GM12874 (cell line): ENCODE measurements at regions not wholly inside any gene's neighbourhood (a gene's known extent, or its start where the extent isn't known, plus 50 kb on each side); places are given as distances from the start of the nearest gene placed in this dataset.

Source experiments
- TF ChIP-seq, protein P1 (sequence below): IDR thresholded peaks from 2 replicates; pipeline ENCODE4 v1.5.1; 2011; ENCODE audit warnings: low read depth, mild to moderate bottlenecking, control low read depth, low read length, moderate library complexity; ENCODE audit not compliant: insufficient read depth

DNA sequence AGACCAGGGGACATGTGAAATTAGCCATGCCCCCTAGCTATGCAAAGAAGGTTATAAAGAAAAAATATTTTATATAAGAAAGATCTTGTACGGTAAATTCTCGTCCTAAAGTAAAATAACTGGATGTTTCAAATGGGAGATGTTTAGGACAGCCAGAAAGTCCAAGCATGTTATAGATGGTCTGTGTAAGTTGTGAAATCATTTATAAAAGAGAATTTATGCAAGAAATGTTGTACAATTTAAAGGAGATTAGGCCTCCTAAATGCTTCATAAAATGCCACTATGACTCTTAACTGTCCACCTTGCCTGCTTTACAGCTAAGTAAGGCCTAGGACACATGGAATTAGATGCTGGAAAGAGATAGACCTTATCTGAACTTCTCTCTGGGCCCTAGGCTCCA lies 118.1 kb upstream of the POGK start:
- TF ChIP-seq, protein P1, sequence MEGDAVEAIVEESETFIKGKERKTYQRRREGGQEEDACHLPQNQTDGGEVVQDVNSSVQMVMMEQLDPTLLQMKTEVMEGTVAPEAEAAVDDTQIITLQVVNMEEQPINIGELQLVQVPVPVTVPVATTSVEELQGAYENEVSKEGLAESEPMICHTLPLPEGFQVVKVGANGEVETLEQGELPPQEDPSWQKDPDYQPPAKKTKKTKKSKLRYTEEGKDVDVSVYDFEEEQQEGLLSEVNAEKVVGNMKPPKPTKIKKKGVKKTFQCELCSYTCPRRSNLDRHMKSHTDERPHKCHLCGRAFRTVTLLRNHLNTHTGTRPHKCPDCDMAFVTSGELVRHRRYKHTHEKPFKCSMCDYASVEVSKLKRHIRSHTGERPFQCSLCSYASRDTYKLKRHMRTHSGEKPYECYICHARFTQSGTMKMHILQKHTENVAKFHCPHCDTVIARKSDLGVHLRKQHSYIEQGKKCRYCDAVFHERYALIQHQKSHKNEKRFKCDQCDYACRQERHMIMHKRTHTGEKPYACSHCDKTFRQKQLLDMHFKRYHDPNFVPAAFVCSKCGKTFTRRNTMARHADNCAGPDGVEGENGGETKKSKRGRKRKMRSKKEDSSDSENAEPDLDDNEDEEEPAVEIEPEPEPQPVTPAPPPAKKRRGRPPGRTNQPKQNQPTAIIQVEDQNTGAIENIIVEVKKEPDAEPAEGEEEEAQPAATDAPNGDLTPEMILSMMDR, result no peak

GRCh38 chr1:166730299-166730888 lies 108.9 kb upstream of the POGK start:
- TF ChIP-seq, protein P1, result no peak

GRCh38 chr1:166738140-166738539 lies 101.1 kb upstream of the POGK start:
- TF ChIP-seq, protein P1, result no peak

GRCh38 chr1:166738873-166739272 lies 100.4 kb upstream of the POGK start:
- TF ChIP-seq, protein P1, result no peak

DNA sequence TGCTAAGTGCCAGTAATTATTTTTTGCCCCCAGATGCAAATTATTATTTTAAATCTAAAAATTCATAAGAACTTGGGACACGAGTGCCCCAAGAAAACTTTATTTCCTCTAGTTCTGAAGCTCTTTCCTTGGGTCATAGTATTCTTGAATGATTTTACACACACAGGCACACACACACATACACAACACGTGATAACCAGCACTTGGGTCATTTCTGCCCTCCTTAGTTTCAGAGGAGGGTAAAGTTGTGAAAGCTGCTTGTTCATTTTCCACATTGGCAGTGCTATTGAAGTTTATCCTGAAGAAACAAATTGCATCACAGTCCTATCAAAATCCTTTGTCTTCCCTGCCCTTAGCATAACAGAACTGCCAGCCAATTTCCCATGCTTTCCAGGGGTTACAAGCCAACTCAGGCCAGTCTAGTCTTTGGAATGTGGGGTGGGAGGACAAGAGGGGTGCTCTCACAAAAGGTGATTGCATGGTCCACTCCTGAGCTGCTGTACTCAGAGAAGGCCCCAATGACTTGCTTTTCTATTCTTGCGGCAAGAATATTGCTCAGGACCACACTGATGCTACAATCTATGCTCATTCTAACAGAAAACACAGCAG lies 98.5 kb upstream of the POGK start:
- TF ChIP-seq, protein P1, result no peak

DNA sequence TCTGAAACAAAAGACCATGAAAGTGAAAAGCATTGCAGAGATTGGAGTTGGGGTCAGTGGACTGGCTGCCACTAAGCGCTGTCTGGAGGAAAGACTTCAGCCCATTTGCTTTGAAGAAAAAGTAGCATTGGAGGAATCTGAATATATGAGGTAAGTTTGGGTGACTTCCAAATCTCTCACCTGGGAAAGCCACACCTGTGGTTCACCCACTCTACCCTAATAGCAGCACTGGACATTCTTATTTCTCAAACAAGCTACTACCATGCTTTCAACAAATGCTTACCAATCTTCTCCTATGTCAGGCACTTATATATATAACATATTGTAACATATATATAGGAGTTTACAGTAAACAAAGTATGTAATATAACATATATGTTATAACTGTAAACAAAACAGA lies 76.0 kb upstream of the POGK start:
- TF ChIP-seq, protein P1, result no peak

DNA sequence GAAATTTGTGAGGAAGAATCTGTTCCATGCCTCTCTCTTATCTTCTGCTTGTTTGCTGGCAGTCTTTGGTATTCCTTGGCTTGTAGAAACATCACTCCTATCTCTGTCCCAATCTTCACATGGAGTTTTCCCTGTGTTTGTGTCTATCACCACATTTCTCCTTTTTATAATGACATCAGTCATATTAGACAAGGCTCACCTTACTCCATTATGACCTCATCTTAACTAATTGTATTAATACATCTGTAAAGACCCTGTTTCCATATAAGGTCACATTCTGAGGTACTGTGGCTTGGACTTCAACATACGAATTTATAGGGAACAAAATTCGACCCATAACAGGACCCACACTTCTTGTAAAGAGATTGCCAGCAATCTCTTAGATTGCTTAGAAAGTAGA lies 72.3 kb upstream of the POGK start:
- TF ChIP-seq, protein P1, result no peak
